GM19372 (cell line): ENCODE measurements at regions not wholly inside any gene's neighbourhood (a gene's known extent, or its start where the extent isn't known, plus 50 kb on each side); places are given as distances from the start of the nearest gene placed in this dataset.

Experiments used
- ATAC-seq: cut with Tn5 transposase; IDR thresholded peaks from one replicate; pipeline ENCODE4 v1.9.1; 2021; ENCODE audit warnings: mild to moderate bottlenecking, low read depth, moderate library complexity; ENCODE audit not compliant: unreplicated experiment

DNA sequence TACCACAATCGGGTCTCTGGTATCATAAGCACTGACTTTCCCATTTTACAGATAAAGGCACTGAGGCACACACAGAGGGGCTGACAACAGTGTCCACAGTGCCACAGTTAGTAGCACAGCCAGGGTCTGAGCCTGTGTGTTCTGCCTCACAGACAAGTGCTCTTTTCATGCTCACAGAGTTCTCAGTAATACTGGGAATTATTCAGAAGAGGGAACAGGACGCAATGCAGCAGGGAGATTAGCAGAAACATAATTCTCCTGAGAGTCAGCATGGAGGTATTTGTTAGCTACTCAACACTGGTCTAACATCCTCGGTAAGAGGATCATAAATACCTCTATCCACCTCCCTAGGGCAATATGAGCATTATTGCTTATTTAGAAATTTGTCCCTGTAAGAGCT, 219.3 kb upstream of the EEA1 start:
- no peak for ATAC-seq

DNA sequence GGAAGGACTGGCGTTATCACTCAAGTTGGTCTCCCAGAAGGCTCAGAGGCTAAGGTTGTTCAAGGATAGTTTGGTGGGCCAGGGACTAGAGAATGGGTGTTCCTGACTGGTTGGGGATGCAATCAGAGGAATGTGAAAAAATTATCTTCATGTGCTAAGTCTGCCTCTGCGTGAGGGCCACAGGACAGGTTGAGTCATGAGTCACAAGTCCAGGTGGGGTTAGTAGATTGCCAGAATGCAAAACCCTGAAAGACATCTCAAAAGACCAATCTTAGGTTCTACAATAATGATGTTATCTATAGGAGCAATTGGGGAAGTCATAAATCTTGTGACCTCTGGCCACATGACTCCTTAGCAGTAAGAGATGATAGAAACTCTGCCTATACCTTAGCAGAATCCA, 220.1 kb upstream of the EEA1 start:
- no peak for ATAC-seq

DNA sequence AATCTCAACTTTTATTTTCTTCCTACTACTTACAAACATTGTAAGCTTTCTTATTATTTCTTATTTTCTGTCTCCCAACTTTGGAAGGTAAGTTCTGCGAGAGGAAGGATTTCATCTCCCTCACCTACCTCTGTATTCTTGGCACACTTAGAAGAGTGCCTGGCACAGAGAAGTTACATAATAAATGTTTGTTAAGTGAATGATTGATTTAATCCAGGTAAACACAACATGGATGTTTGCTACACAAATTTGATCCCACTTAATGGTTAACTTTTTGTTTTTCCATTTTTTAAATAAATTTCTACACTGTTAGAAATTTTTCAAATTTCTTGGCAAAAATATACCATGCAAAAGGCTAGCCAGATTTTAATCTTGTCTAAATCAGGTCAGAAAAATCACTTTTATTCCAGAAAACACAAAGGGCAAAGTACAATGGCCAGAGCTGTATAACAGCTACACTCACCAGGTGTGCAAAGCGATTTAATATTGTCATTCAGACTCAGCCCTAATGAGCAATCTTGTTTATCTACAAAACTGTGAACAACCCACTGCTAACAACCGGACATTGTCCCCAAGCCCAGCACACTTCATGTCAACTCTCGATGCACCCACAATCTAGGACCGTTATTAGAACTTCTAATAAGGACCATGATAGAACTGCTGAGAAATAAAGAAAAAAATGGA, 222.1 kb upstream of the EEA1 start:
- no peak for ATAC-seq

GRCh38 chr12:93152617-93153016, 223.5 kb upstream of the EEA1 start:
- ATAC-seq: no peak

- ATAC-seq: no peak
Observed at GRCh38 chr12:93153321-93153720, 224.2 kb upstream of the EEA1 start.

DNA sequence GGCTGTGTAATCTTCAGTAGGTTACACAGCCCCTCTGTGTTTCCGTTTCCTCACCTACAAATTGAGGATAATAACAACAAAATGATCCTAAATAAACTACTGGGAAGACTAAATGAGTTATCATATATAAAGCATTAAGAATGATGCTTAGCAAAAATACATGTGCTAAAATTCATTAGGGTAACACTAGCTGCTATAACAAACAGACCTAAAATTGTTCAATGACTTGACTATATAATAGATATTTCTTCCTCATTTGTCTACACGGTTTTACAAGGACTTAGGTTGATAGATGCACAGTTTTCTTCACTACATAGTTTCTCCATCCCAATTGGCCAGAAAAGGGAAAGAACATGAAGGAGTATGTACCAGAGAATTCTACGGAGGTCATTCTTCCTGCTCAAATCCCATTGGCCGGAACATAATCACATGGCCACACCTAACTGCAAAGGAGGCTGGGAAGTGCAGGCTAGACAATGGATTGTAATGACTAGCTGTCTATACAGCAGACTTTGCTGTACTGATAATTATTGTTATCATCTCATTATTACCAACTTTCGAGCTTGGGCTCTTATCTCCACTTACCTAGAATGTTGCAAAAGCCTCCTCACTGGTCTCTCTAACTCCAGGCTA, 223.5 kb upstream of the NUDT4 start:
- ATAC-seq: no peak

DNA sequence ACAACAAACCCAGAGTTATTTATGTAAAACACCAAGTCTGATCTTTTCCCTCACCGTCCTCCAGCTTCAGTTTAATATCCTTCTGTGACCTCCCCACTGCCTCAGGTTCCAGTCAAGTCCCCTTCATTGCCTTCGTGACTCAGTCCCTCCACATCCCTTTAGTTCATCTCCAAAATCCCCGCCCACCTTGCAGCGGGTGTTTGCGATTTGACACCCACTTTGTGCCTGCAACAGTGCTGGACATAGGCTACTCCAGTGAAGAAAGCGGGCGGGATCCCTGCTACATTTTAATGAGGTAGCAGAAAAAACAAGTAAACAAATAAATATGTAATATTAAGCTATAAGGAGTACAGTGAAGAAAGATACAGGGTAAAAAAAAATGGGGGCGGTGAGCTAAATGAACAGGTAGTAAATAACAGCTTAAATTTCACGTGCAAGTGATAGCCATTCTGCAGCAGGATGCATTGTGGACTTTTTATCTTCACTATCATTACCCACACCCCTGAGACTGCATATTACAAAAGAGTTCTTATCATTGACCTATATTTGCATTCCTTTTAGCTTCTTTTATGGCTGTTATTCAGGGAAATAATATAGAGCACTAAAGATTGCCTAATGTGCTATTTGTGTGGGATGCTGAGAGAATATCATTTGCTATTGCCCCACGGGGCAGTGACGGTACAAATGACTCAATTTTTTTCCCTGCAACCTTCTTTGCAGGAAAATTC, 222.8 kb upstream of the NUDT4 start:
- ATAC-seq: no peak

DNA sequence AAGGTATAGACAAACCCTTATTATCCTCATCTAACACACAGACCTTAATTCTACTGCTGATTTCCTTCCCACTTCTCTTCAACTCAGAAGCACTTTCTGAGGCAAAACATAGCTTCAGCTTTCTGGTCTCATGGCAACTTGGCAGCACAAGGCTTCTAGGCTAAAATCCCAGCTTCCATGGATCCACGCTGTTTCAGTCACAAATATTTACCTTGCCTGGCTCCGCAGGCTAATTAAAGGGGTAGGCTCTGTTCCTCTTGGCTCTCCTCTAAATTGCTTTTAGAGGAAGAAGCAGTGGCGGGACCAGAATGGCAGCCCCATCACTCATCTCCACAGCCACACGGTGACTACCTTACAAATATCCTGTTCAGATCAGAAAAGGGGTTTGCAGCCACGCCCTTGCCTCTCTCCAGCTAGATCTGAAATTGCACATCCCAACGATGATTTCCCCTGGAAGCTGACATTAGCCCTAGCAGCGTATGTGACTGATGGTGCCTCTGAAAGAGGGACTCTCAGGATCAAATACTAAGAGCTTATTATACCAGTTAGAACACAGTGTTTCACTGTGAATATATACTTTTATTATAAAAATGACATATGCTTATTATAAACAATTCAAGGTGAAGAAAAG, 221.5 kb upstream of the NUDT4 start:
- ATAC-seq: no peak

GRCh38 chr12:93157279-93157678, 220.4 kb upstream of the NUDT4 start:
- ATAC-seq: no peak

DNA sequence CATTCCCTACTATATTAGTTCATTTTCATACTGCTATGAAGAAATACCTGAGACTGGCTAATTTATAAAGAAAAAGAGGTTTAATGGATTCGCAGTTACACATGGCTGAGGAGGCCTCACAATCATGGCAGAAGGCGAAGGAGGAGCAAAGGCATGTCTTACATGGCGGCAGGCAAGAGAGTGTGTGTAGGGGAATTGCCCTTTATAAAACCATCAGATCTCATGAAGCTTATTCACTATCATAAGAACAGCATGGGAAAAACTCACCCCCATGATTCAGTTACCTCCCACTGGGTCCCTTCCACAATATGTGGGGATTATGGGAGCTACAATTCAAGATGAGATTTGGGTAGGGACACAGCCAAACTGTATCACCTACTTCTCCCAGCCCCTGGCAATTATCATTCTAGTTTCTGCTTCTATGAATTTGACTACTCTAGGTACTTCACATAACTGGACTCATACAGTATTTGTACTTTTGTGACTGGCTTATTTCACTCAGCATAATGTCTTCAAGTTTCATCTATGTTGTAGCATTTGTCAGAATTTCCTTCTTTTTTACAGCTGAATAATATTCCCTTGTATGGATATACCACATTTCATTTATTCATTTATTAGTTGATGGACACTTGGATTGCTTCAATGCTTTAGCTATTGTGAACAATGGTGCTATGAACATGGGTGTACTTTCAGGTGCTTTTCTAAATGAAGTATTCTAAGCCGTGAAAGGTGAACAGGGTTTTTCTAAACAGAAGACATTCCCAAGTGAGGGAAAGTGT, 219.5 kb upstream of the NUDT4 start:
- ATAC-seq: no peak

DNA sequence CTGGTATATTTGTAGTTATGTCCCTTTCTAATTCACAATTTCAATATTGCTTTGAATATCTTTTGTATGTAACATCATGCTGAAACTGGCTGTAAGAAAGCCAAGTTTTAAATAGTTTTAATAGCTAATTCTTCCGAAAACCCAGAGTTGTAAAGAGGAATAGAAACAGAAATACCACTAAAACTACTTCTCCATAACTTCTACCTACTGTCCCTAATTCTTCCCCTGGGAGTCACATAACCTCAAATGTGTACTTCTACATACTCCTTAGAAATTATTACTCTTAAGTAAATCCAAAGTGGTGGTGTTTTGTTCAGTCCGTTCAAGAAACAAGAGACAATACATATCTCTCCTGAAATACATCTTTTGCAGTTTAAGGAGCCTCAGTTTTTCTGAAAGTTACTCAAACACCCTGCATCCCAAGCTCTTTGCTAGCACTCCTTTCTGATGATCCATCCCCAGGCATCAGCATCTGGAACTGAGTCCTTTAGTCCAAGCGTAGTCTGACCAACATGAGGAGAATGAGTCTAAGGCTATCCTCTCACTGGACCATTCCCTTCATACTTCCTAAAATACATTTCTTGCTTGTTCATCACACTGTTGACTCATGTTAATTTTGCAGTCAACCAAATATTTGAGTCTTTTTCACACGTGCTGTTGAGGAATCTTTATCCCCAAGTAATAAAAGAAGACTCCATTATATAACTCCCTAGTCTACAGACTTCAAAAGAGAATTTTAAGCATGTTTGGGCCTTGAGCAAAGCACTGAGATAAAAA, 214.3 kb upstream of the NUDT4 start:
- ATAC-seq: no peak

DNA sequence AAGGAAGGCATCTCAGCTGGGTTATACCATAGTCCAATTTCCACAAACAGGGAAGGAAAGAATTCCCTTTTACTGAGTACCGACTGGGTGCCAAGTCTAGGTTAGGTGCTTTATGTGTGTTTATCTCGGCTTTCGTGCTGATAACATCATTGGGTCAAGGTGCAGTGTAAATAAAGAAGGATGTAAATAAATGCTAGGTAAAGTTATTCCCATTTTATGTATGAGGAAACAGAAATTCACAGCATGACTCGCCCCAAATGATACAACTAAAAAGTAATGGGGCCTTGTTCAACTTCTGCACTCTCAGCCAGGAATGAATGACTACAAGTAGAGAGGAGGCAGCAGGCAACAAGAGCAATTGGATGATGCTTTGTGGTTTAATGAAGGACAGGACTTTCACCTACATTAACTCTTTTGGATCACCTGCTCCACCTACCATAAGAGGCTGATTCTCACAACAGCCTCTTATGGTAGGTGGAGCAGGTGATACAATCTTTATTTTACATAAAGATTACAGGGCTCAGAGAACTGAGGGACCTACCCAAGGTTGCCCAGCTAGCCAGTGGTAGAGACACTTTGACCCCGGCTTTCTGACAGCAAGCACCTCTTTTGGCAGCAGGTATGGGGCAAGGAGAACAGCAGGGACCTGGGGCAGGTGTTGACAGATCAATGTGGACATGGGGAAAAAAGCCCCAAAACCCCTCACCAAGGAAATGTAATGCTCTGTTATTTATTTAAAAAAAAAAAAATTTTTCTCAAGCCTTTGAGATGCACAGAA, 213.4 kb upstream of the NUDT4 start:
- no peak for ATAC-seq

DNA sequence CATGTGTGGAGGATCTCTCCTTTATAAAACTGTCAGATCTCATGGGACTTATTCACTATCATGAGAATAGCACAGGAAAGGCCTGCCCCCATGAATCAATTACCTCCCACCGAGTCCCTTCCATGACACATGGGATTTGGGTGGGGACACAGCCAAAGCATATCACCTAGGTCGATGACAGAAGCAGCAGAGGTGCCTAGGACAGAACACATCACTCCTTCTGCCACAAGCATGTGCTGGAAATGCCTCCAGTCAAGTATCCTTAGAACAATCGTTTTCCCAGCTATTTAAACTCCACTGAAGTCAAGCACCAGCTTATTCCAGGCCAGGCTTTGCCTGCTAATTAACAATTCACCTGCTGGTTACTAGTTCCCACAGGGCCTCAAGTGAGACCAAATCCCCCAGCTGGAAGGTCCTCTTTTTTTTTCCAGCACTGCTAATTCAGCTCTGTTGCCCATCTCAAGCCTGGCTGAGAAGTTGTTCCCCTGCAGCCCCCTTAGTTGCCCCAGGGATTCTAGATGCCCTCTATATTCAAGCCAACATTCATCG, 212.3 kb upstream of the NUDT4 start:
- no peak for ATAC-seq

GRCh38 chr12:93166541-93167307, 211.0 kb upstream of the NUDT4 start:
- peak; percentile 75 for ATAC-seq

GRCh38 chr12:93167331-93167730, 210.4 kb upstream of the NUDT4 start:
- no peak for ATAC-seq

DNA sequence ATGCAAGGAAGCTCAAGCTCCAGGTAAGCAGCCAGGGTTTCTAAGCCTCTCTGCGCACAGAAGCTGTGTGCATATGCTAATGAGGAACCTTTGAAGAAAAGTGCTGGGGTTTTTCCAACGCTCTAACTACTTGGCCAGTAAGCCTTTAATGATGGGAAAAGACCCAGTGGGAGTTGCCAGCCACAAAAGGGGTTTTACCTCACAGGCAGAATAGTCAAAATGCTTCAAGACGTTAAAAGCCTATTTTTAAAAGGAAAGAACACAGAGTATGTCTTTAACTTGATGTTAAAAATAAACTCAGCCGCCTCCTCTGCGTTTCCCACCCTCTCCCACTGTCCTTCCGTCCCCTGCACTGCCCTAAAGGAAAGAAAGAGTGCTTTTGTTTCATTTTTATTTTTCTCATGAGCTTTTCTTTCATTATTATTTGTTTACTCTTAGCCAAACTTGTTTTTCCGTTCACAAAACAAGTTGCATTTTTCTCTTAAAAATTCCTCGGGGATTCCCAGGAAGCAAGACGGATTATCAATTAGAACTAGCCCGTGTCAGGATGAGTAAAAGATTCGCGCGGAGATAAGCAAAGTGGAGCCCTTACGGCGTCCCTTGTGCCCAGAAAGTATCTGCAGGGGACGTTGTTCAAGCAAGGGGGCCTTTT, 209.8 kb upstream of the NUDT4 start:
- ATAC-seq: peak; percentile 55

DNA sequence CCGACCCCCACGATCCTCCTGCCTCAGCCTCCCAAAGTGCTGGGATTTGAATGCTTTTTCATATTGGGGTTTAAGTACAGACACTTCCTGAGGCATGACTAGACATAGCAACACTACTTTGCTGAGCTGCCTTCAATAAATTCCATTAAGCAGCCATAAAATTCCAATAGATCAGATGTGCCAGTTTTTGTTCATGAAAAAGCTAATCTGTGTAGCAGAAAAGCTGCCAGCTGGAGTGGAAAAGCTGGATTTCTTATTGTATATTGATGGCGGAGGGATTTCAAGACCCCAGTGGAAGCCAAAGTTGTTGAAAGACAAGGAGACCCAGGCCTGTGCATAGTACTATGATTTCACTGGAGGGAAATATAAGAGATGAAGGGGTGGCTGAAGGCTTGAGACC, 209.0 kb upstream of the NUDT4 start:
- ATAC-seq: no peak

DNA sequence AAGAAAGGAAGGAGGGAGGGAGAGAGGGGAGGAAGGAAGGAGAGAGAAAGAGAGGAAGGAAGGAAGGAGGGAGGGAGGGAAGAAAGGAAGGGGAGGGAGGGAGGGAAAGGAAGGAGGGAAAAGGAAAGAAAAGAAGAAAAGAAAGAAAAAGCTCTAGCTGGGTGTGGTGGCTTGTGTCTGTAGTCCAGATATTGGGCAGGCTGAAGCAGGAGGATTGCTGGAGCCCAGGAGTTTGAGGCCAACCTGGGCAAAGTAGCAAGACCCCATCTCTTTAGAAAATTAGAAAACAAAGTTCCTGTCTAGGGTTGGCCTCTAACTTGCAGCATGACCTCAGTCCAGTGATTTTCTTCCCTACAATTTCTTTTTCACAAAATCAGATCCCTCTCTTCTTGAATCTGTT, 208.2 kb upstream of the NUDT4 start:
- ATAC-seq: no peak
